ENCODE measurements at regions not wholly inside any gene's neighbourhood (a gene's known extent, or its start where the extent isn't known, plus 50 kb on each side); places are given as distances from the start of the nearest gene placed in this dataset.

DNA sequence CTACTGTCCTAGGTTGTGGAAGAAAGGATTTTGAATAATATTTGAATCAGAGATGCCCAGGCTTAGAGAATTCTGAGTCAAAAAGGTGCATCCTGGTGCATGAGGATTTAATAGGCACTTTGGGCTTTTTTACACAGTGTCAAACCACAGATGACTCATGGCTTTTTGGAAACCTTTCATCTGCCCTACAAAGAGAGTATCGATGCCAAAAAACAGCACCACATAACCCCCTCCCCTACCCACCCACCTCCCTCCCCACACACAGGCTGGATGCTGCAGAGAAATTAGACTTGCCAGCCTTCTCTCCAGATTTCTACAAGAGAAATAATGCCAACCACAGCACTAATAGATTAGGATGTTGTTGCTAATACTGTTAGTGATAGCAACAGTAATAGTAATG is 779.3 kb downstream of the NLGN4X start:
- TF ChIP-seq SIN3A (IDR thresholded peaks at IDR 0.05; ENCODE audit: borderline replicate concordance, insufficient read depth, low read length): no peak

DNA sequence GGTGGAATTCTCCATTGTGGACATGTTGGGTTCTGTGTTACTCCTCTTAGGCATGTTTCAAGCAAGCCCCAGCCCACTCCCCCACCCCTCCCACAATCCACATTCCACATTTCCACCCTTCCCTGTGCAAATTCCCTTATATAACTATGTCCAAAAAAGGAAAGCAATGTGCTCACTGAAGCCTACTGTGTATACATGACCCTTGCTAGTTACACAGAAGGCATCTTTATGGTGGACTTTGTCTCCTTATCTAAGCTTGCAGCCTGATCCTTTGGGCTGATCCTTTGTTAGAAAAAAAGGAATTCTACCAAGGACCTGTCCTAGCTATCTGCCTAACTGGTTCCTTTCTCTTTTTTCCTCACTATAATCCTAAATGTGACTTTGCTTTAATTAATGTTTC is 796.8 kb downstream of the NLGN4X start:
- no peak for TF ChIP-seq SIN3A (IDR thresholded peaks at IDR 0.05; ENCODE audit: borderline replicate concordance, insufficient read depth, low read length)
- TF ChIP-seq FOXP2 (optimal IDR thresholded peaks at IDR 0.05; ENCODE audit: borderline replicate concordance, extremely low read depth, extremely low read length, insufficient read depth): no peak
- TF ChIP-seq POLR2AphosphoS5 (IDR thresholded peaks at IDR 0.05; ENCODE audit: low read depth, low read length): no peak
- no peak for TF ChIP-seq TAF1 (IDR thresholded peaks at IDR 0.05; ENCODE audit: borderline replicate concordance, insufficient read depth, low read length)
- TF ChIP-seq, protein P1, sequence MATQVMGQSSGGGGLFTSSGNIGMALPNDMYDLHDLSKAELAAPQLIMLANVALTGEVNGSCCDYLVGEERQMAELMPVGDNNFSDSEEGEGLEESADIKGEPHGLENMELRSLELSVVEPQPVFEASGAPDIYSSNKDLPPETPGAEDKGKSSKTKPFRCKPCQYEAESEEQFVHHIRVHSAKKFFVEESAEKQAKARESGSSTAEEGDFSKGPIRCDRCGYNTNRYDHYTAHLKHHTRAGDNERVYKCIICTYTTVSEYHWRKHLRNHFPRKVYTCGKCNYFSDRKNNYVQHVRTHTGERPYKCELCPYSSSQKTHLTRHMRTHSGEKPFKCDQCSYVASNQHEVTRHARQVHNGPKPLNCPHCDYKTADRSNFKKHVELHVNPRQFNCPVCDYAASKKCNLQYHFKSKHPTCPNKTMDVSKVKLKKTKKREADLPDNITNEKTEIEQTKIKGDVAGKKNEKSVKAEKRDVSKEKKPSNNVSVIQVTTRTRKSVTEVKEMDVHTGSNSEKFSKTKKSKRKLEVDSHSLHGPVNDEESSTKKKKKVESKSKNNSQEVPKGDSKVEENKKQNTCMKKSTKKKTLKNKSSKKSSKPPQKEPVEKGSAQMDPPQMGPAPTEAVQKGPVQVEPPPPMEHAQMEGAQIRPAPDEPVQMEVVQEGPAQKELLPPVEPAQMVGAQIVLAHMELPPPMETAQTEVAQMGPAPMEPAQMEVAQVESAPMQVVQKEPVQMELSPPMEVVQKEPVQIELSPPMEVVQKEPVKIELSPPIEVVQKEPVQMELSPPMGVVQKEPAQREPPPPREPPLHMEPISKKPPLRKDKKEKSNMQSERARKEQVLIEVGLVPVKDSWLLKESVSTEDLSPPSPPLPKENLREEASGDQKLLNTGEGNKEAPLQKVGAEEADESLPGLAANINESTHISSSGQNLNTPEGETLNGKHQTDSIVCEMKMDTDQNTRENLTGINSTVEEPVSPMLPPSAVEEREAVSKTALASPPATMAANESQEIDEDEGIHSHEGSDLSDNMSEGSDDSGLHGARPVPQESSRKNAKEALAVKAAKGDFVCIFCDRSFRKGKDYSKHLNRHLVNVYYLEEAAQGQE (IDR thresholded peaks at IDR 0.05; ENCODE audit: insufficient read depth in 1 of 2, low read depth in 2 of 2, low read length in 2 of 2): no peak

DNA sequence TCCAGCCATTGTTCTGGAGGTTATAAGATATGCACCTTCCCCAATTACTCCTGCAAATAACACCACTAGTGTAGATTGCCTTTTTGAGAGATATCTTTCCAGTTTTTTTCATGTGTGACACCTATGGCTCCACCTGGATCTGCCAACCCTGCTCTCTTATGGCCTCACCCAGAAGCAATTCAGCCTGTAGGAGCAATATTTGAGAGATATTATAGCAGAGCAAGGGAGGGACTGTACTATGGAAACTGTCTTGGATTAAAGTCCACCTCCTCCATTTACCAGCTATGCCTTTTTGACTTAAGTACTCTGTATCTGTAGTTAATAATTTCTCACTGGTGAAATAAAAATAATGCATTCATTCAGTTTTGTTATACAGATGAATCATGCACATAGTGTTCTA is 803.5 kb downstream of the NLGN4X start:
- TF ChIP-seq, protein P1 (IDR thresholded peaks at IDR 0.05; ENCODE audit: insufficient read depth in 1 of 2, low read depth in 2 of 2, low read length in 2 of 2): no peak
- no peak for TF ChIP-seq FOXP2 (optimal IDR thresholded peaks at IDR 0.05; ENCODE audit: borderline replicate concordance, extremely low read depth, extremely low read length, insufficient read depth)
- no peak for TF ChIP-seq TAF1 (IDR thresholded peaks at IDR 0.05; ENCODE audit: borderline replicate concordance, insufficient read depth, low read length)
- no peak for TF ChIP-seq POLR2AphosphoS5 (IDR thresholded peaks at IDR 0.05; ENCODE audit: low read depth, low read length)
- TF ChIP-seq SIN3A (IDR thresholded peaks at IDR 0.05; ENCODE audit: borderline replicate concordance, insufficient read depth, low read length): no peak

DNA sequence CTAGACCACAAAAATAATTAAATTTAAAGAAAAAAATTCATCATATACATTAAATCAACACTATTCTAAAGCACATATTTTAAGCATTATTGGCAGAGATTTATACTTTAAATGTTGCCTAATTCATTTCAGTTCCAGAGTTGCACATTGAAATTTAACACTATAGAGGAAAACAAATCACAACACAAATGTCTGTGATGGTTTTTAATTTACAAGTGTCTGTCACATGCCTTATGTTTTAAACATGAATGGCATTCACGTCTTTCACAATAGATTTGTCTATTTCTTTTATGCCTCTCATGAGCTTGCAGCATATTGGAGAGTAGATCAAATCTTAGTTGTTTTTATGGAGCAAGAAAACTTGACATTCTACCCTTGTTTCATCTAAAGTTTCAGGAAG is 811.3 kb downstream of the NLGN4X start:
- TF ChIP-seq TAF1 (IDR thresholded peaks at IDR 0.05; ENCODE audit: borderline replicate concordance, insufficient read depth, low read length): no peak
- TF ChIP-seq, protein P1 (IDR thresholded peaks at IDR 0.05; ENCODE audit: insufficient read depth in 1 of 2, low read depth in 2 of 2, low read length in 2 of 2): no peak
- no peak for TF ChIP-seq SIN3A (IDR thresholded peaks at IDR 0.05; ENCODE audit: borderline replicate concordance, insufficient read depth, low read length)
- TF ChIP-seq POLR2AphosphoS5 (IDR thresholded peaks at IDR 0.05; ENCODE audit: low read depth, low read length): no peak
- TF ChIP-seq FOXP2 (optimal IDR thresholded peaks at IDR 0.05; ENCODE audit: borderline replicate concordance, extremely low read depth, extremely low read length, insufficient read depth): no peak

DNA sequence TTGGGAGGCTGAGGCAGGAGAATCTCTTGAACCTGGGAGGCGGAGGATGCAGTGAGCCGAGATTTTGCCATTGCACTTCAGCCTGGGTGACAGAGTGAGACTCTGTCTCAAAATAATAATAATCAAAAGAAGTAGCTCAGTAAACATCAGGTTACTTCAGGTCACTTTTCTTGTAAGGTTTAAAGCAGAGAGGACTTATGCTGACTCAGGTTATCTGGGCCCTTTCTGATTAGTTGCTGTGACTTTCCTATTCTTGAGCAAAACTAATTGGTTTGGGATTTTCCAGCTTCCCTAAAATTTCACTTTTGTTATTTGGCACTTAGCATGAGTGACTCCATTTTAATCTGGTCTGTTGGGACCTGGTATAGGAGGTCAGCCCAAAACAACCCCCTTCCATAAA is 812.9 kb downstream of the NLGN4X start:
- TF ChIP-seq TAF1 (IDR thresholded peaks at IDR 0.05; ENCODE audit: borderline replicate concordance, insufficient read depth, low read length): no peak
- TF ChIP-seq FOXP2 (optimal IDR thresholded peaks at IDR 0.05; ENCODE audit: borderline replicate concordance, extremely low read depth, extremely low read length, insufficient read depth): no peak
- TF ChIP-seq, protein P1 (IDR thresholded peaks at IDR 0.05; ENCODE audit: insufficient read depth in 1 of 2, low read depth in 2 of 2, low read length in 2 of 2): no peak
- TF ChIP-seq POLR2AphosphoS5 (IDR thresholded peaks at IDR 0.05; ENCODE audit: low read depth, low read length): no peak
- TF ChIP-seq SIN3A (IDR thresholded peaks at IDR 0.05; ENCODE audit: borderline replicate concordance, insufficient read depth, low read length): no peak

Measured in PFSK-1 (cell line).